GM18858 (cell line): ENCODE measurements at regions not wholly inside any gene's neighbourhood (a gene's known extent, or its start where the extent isn't known, plus 50 kb on each side); places are given as distances from the start of the nearest gene placed in this dataset.

Experiments
- ATAC-seq: cut with Tn5 transposase; IDR thresholded peaks from one replicate; pipeline ENCODE4 v1.9.1; 2021; ENCODE audit not compliant: unreplicated experiment

GRCh38 chr7:46480619-46481018, 559.5 kb upstream of the IGFBP3 start:
- no peak for ATAC-seq

- ATAC-seq, result no peak
Measured at GRCh38 chr7:46479680-46480079, 558.6 kb upstream of the IGFBP3 start.

DNA sequence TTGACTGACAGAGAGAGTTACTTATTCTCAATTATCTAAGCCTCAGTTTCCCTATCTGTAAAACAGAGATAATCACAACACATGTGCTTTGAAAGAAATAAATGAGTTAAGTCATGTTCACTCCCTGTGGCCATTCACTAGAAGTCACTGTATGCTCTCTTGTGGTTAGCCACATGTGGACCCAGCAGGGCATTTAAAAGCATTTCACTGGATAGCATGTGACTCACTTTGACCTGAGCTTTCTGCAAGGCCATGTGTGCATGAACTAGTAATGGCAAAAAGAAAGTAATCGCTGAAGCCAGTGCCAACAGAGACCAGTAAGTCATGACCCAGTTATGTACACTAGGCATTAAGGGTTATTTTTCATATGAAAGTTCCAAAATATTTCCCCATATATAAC, 557.0 kb upstream of the IGFBP3 start:
- ATAC-seq, result no peak

GRCh38 chr7:46468753-46469356, 547.8 kb upstream of the IGFBP3 start:
- ATAC-seq, result no peak

DNA sequence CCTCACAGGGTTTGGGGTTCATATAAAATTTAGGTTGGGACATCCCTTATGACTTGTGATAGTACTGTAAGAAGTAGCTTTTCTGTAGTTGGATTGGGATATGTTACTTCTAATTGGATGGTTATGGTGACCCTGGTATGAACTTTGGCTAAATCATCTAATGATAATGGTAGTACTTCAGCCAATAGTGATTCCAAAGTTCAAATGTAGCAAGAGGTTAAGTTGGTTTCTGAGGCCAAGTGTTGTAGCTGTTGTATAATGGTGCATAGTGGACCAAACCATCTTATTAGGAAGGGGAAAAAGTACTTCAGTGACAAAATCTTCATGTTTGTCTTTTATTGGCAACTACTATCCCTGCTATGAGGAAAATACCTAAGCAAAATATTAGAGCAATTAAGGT, 542.1 kb upstream of the IGFBP3 start:
- no peak for ATAC-seq

DNA sequence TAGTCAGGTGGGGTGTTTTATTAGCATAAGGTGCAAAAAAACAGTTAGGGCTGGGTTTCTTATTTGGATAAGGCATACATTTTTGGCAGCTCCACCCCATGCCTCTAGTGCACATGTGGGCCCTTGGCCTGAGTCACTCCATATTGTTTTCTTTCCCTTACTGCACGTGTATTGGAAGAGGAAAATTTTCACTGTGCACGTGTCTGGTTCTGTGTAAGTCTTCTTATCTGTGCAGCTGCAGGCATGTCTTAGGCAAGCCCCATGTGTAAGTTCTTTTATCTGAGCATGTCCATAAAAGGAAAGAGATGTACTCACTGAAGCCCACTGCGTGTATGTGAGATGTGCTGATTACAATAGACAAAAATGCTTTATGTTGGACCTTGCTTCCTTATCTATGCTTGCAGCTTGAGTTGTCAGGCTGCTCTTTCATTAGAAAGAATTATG, 540.3 kb upstream of the IGFBP3 start:
- no peak for ATAC-seq

DNA sequence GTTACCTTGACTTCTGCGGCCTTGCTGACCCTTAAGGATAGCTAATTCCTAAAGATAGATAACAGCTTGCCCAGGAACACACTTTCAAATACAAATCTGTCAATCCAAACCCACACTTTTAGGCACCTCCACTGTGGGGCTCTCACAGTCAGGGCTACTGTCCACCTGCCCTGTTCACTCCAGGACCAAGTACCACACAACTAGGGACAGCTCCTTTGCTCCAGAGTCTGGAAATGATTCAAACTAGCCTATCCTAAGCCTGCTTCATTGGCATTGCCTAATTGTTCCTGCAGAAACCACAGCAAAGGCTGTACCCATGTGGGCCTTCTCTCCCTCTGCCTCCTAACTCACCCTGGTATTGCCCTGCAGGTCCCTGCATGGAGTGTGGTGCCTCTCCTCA, 538.9 kb upstream of the IGFBP3 start:
- ATAC-seq, result no peak

- no peak for ATAC-seq
Measured at GRCh38 chr7:46454816-46455215, 533.7 kb upstream of the IGFBP3 start.

- ATAC-seq, result no peak
Measured at GRCh38 chr7:46452561-46453135, 531.6 kb upstream of the IGFBP3 start.

- no peak for ATAC-seq
Measured at GRCh38 chr7:46451846-46452245, 530.8 kb upstream of the IGFBP3 start.

DNA sequence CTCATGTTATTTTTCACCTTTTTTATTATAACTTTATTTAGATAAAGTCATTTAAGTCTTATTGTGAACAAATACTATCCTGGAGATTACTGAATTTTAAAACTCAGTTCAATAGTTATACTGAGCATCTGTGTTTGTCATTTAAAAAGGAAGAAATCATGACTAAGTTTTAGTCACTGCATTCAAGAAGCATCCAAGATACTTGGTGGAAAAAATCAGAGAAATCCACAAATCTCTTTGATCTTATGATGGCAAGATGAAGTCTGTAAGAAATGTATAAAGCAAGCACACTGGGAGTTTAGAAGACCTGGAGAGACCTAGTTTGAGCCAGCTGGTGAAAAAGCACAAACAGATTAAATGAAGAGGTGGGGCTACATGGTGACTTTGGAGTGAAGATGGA, 529.8 kb upstream of the IGFBP3 start:
- ATAC-seq, result no peak

DNA sequence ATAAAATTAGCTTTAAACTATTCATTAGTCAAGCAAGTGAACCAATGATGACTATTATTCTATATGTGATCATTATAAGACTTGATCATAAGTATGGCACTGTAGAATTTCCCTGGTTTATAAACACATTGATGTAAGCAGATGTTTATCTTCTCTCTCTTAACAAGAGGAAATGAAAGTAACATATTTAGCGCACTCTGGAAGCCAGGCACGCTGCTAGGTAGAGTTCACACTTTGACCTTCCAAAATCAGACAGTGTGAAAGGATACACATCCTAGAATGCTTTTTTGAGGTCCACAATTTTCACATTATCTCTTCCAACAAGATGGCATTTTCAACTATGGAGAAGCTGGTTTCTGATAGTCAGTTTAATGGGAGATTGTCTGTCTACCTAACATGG, 529.4 kb upstream of the IGFBP3 start:
- no peak for ATAC-seq

DNA sequence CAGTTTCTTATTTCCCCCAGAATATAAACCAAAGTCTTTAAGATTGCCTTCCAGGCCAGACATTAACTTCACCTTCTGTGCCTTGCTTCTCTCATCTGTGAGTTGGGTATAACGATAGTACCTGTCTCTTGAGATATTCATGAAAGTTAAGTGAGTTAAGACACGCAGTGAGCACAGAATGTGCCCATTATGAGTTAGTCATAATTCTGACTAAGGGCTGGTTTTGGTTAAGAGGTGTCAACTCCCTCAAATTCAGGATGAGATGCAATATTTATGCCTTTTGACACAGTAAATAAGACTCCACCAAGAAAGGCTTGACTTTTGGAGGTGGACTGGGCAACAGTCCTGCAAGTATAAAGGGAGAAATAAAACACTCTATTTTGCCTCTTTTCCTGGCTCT, 528.7 kb upstream of the IGFBP3 start:
- no peak for ATAC-seq

DNA sequence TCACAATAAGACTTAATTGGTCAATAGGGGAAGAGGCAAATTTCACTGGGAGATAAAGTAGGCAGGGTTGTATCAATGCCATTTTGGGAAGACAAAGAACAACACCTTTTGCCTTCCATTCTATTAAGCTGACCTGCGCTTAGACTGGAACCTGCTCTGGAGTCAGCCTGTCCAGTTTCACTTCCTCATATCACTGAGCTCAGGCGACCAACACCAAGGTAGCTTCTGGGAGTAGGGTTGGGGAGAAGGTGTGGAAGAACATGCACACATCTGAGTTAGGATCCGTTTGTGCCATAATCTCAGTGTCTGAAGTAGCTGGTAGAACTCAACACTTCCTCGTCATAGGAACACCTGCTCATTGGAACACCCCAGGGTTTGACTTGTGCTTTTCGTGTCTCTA, 527.4 kb upstream of the IGFBP3 start:
- ATAC-seq, result no peak

- ATAC-seq, result no peak
Measured at GRCh38 chr7:46446151-46446550, 525.1 kb upstream of the IGFBP3 start.

GRCh38 chr7:46444256-46444655, 523.2 kb upstream of the IGFBP3 start:
- ATAC-seq, result no peak

DNA sequence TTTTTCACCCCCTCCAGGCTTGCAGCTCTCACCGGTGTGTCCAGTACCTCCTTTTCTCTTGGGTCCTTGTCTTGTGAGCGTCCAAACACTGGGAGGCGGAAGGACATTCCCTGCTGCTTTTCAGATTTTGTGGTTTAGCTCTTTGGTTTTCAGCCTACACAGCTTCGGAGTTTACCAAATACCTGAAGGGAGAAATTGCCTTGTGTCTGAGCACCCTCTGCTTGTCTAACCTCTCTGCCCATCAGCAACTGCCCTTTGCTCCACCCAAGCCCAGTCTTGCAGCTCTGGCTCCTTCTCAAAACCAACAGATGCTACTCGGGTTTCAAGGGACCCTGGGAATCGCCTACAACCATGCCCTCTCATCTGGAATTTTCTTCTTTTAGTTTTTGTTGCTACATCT, 519.1 kb upstream of the IGFBP3 start:
- ATAC-seq, result no peak

GRCh38 chr7:46432708-46433107, 511.6 kb upstream of the IGFBP3 start:
- no peak for ATAC-seq

DNA sequence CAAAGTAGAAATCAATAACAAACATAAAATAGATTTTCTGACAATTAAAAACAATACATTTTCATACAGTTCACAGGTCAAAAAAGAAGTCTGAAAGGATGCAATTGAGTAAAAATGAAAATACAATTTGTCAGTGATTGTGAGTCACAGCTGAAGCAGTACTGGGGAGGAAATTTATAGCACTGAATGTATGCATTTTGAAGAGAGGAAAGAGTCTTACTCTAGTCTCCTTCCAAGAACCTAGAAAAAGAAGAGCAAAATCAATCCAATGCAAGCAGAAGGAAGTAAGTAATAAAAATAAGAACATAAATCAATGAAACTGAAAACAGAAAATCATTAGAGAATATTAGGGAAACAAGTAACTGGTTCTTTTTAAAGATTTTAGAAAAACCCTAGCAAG, 507.2 kb upstream of the IGFBP3 start:
- ATAC-seq, result no peak

DNA sequence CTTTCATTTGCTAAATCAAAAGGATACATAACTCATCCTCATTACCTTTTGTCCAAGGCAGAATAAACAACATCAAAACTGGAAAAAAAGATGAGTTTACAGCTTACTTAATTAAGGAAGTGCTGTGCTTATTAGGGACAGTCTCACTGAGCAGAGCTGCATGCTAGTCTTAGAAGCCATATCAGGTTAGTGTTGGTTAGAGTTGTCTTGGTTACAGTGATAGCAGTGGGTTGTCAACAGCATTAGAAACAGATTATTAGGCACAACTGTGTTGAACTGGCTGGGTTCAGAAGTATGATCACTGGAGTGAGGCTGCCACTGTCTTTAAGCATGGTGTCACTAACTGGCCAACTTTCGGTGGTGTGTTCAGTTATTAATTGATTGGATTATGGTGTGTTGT, 503.9 kb upstream of the IGFBP3 start:
- no peak for ATAC-seq

- ATAC-seq, result no peak
Measured at GRCh38 chr7:46421441-46422230, 500.6 kb upstream of the IGFBP3 start.

- ATAC-seq, result no peak
Measured at GRCh38 chr7:46414946-46415345, 493.9 kb upstream of the IGFBP3 start.
